ENCODE measurements at regions not wholly inside any gene's neighbourhood (a gene's known extent, or its start where the extent isn't known, plus 50 kb on each side); places are given as distances from the start of the nearest gene placed in this dataset.

GRCh38 chr6:95142661-95143335 is 434.5 kb upstream of the MANEA start:
- WGBS (ENCODE audit: insufficient coverage, insufficient replicate concordance, low lambda C conversion rate, missing lambda C conversion rate), result 0% methylated on average over 1 of the region's 1 CpG
- DNase-seq (ENCODE audit: low read depth, low spot score) (no peak), FAIRE-seq (no peak), ATAC-seq (no peak)
- H3K79me2 ChIP-seq (ENCODE audit: control insufficient read depth, insufficient read depth, low read length), result no peaks in the 10 kb centered on the region
- no peaks in the 10 kb centered on the region for H3K9me3 ChIP-seq (replicated peaks; ENCODE audit: control insufficient read depth, insufficient read depth, low read length)
- H3K9ac ChIP-seq (ENCODE audit: control insufficient read depth, insufficient read depth, low read length), result no peak overlapping the region
- no peak overlapping the region for H3K27ac ChIP-seq (ENCODE audit: control insufficient read depth, insufficient read depth)
- H2AFZ ChIP-seq (ENCODE audit: control insufficient read depth, low read depth, low read length), result no peak overlapping the region
- ChIA-PET RAD21 (ENCODE audit: unreplicated experiment) (no interaction called here), POLR2A (no interaction called here), CTCF (no interaction called here), SMC1A (ENCODE audit: uncharacterized antibody, unreplicated experiment) (no interaction called here)
- no peaks in the 10 kb centered on the region for H3K36me3 ChIP-seq (ENCODE audit: control insufficient read depth in 2 of 2, insufficient read depth in 2 of 2, low read length in 1 of 2)
- no peak overlapping the region for H3K4me2 ChIP-seq (ENCODE audit: control insufficient read depth, insufficient read depth)
- H3K4me1 ChIP-seq (ENCODE audit: control insufficient read depth, insufficient read depth, low read length), result no peaks in the 10 kb centered on the region
- intact Hi-C loops (cut with micrococcal nuclease; ENCODE audit: unreplicated experiment), result no loop called here
- H3K27me3 ChIP-seq (replicated peaks in 1 of 2; ENCODE audit: control insufficient read depth in 2 of 2, insufficient read depth in 2 of 2, low read length in 1 of 2), result no peaks in the 10 kb centered on the region; a peak in 1 of 4 replicates
- H3K4me3 ChIP-seq, result no peak overlapping the region
- in situ Hi-C loops (cut with MboI), result no loop called here
- no peaks in the 10 kb centered on the region for H4K20me1 ChIP-seq (ENCODE audit: control insufficient read depth, insufficient read depth)
- BruUV-seq (replicated peaks), result no TSS peak
- no peak for TF ChIP-seq CBX3 (IDR thresholded peaks at IDR 0.05; ENCODE audit: borderline replicate concordance, low read depth)
- TF ChIP-seq ASH2L (IDR thresholded peaks at IDR 0.05; ENCODE audit: borderline replicate concordance, low read depth), result no peak
- TF ChIP-seq MTA3 (IDR thresholded peaks at IDR 0.05; ENCODE audit: borderline replicate concordance, low read length), result no peak
- TF ChIP-seq ATF2 (IDR thresholded peaks at IDR 0.05; ENCODE audit: low read length), result no peak
- no peak for TF ChIP-seq RAD51 (IDR thresholded peaks at IDR 0.05)
- no peak for TF ChIP-seq E2F8 (IDR thresholded peaks at IDR 0.05; ENCODE audit: low read depth, partially characterized antibody)
- TF ChIP-seq SUZ12 (IDR thresholded peaks at IDR 0.05; ENCODE audit: unreplicated experiment), result no peak
- TF ChIP-seq EGR1 (IDR thresholded peaks at IDR 0.05; ENCODE audit: borderline replicate concordance in 1 of 2, low read depth in 2 of 2, low read length in 2 of 2), result no peak
- TF ChIP-seq SREBF2 (IDR thresholded peaks at IDR 0.05; ENCODE audit: low read length), result no peak
- no peak for TF ChIP-seq SREBF1 (IDR thresholded peaks at IDR 0.05; ENCODE audit: low read length)
- TF ChIP-seq TCF7 (IDR thresholded peaks at IDR 0.05; ENCODE audit: borderline replicate concordance), result no peak
- TF ChIP-seq MXI1 (IDR thresholded peaks at IDR 0.05; ENCODE audit: low read depth, low read length), result no peak
- TF ChIP-seq SMAD1 (IDR thresholded peaks at IDR 0.05; ENCODE audit: low read depth, partially characterized antibody), result no peak
- no peak for TF ChIP-seq NFIC (IDR thresholded peaks at IDR 0.05; ENCODE audit: low read depth, low read length)
- no peak for TF ChIP-seq SKIL (IDR thresholded peaks at IDR 0.05; ENCODE audit: low read depth, poor library complexity, severe bottlenecking)
- no peak for TF ChIP-seq POLR2AphosphoS5 (IDR thresholded peaks at IDR 0.05; ENCODE audit: low read length)

Data from GM12878 (cell line).